Natural killer cell treated with Interleukin-12 subunit alpha and Interleukin-12 subunit beta and Interleukin-15 and Interleukin-18, amount 100 ng/mL, for 72 hours (primary cell): ENCODE measurements at regions not wholly inside any gene's neighbourhood (a gene's known extent, or its start where the extent isn't known, plus 50 kb on each side); places are given as distances from the start of the nearest gene placed in this dataset.

Experiments
- ATAC-seq, 2 donors: fragments of 150-1000 bp; cut with Tn5 transposase in 1 of 2; sonication (Bioruptor Pico), chemical (Tn5 transposase) in 1 of 2; 2 replicates each; pipeline ENCODE4 v1.10.0; 2021
- DNase-seq: peaks from one replicate; pipeline ENCODE4 v3.0.0; 2022; ENCODE audit warnings: low spot score
- H3K27ac Mint-ChIP-seq, 2 donors: 1 replicate in 1 of 2; 2 replicates in 1 of 2; pipeline ENCODE4 v1.8.0; 2022; ENCODE audit warnings: mixed read lengths in 2 of 2, mild to moderate bottlenecking in 1 of 2, moderate library complexity in 1 of 2
- H3K27me3 Mint-ChIP-seq, 2 donors: 1 replicate in 1 of 2; 2 replicates in 1 of 2; pipeline ENCODE4 v1.8.0; 2022; ENCODE audit warnings: mixed read lengths in 2 of 2
- H3K36me3 Mint-ChIP-seq: one replicate; pipeline ENCODE4 v1.8.0; 2022; ENCODE audit warnings: mixed read lengths
- H3K4me1 Mint-ChIP-seq, 2 donors: 1 replicate in 1 of 2; 2 replicates in 1 of 2; pipeline ENCODE4 v1.8.0; 2022; ENCODE audit warnings: low read depth in 2 of 2, mixed read lengths in 2 of 2, mild to moderate bottlenecking in 1 of 2
- H3K4me3 Mint-ChIP-seq: one replicate; pipeline ENCODE4 v1.8.0; 2022; ENCODE audit warnings: mixed read lengths
- H3K9me3 Mint-ChIP-seq: 2 replicates; pipeline ENCODE4 v1.8.0; 2022; ENCODE audit warnings: mixed read lengths

DNA sequence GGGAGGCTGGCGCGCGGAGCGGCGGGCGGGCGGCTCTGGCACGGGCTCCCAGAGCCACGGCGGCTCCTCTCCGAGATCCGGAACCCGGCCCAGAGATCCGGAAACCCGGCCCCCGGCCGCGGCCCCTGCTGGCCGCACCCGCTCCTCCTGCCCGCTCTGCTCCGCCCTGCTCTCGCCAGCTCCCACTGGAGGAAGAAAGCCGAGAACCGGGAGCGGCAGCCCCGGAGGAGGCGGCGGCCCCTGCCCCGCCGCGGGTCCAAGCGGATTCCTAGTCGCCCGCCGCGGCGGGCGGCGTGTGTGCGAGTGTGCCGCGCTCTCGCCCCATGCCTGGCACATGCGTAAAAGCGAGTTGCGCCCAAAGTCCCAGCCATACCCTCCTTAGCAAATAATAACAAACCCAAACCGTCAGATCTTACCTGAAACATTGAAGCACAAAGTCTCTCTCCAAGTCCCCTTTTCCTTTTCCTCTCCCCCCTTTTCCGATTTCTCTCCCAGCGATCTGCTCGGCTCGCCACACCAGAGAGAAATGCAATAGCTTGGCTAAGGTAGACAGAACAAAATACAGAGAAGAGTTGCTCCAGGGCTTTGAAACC is 108.7 kb upstream of the KCTD1 start:
- Mint-ChIP-seq H3K27ac (no peak overlapping the region), H3K4me3 (peak overlapping the region; percentile 79), H3K36me3 (peaks cover 7% of the 10 kb centered on the region), H3K4me1 (peaks cover 5 to 11% of the 10 kb centered on the region in 2 donors), H3K27me3 (peaks cover 54 to 59% of the 10 kb centered on the region in 2 donors), H3K9me3 (peaks cover 2% of the 10 kb centered on the region)
- no peak for DNase-seq
- peak; percentile 51 to 62 for ATAC-seq

DNA sequence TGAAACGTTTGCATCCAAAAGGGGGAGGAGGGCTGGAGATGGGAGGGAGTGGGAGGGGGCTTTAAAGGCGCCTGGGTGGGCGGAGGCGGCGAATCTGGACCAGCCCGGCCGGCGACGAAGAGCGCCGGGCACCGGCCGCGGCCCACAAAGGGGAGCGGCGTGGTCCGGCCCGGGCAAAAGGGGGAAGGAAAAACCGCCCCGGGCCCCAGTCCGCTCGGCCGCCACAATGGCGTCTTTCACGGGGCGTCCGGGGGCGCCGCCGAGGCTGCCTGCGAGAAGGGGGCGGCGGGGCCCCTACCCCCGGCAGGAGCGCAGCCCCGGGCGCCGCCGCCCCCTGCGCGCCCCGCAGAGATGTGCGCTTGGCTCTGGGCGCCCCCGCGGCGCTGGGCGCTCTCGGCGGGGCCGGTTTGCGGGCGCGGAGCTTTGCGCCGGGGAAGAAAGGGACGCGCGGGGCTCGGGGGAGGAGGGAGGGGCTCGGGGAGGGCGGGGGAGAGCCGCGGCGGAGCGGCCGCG is 108.1 kb upstream of the KCTD1 start:
- H3K27me3 Mint-ChIP-seq: peaks cover 52 to 63% of the 10 kb centered on the region in 2 donors
- peaks cover 5 to 11% of the 10 kb centered on the region in 2 donors for H3K4me1 Mint-ChIP-seq
- no peak overlapping the region for H3K4me3 Mint-ChIP-seq
- H3K27ac Mint-ChIP-seq: no peak overlapping the region
- peaks cover 2% of the 10 kb centered on the region for H3K9me3 Mint-ChIP-seq
- ATAC-seq: peak in 1 of 2 donors; percentile 20
- peaks cover 7% of the 10 kb centered on the region for H3K36me3 Mint-ChIP-seq
- no peak for DNase-seq

GRCh38 chr18:26655525-26656430 is 107.4 kb upstream of the KCTD1 start:
- Mint-ChIP-seq H3K27ac (no peak overlapping the region), H3K9me3 (peaks cover 2% of the 10 kb centered on the region), H3K4me1 (peaks cover 5 to 11% of the 10 kb centered on the region in 2 donors), H3K36me3 (peaks cover 7% of the 10 kb centered on the region), H3K27me3 (peaks cover 57 to 70% of the 10 kb centered on the region in 2 donors), H3K4me3 (peak overlapping the region; percentile 3)
- no peak for DNase-seq
- no peak for ATAC-seq

DNA sequence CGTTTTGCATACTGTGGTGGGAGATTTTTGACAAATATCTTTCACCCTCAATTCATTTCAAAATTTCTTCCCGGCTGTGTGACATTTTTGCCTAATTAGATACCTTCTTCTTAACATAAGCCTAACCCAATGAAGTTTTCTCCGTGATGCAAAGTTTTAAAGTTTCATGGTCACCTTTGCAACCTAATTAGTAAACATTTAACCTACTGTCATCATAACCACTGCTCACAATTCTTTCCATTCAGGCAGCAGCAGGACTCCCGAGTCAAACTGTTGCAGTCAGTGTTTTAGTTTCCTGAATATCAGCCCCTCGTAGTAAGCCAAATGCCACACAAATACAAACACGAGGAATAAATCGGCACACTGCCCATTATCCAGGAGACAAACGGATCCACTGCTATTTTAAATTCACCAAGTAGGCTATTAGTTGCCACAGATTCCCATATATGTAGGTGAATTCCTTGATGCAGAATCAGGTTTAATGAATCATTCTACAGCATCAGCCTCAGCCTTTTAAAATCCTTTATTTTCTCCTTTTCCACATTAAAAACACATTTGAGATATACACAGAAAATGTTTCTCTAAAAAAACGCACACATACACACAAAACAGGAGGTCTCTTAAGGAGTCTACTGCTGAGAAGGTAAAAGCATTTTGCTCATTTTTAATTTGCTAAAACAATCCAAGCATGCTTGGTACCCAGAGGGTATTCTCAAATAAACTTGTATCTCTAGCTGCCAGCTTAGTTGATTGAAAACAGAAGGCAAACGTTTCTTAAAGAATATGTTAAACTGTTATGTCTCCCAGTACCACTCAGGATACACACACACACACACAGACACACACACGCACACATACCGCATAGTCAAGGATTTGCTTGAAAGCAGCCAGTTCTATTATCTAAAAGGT is 106.5 kb upstream of the KCTD1 start:
- Mint-ChIP-seq H3K27ac (no peak overlapping the region), H3K4me1 (peaks cover 5 to 11% of the 10 kb centered on the region in 2 donors), H3K27me3 (peaks cover 65 to 78% of the 10 kb centered on the region in 2 donors), H3K36me3 (peaks cover 7% of the 10 kb centered on the region), H3K9me3 (peaks cover 2% of the 10 kb centered on the region), H3K4me3 (no peak overlapping the region)
- DNase-seq (no peak), ATAC-seq (no peak)

- DNase-seq: no peak
- peaks cover 5 to 11% of the 10 kb centered on the region in 2 donors for H3K4me1 Mint-ChIP-seq
- H3K27ac Mint-ChIP-seq: no peak overlapping the region
- no peak for ATAC-seq
- H3K4me3 Mint-ChIP-seq: no peak overlapping the region
- peaks cover 63 to 75% of the 10 kb centered on the region in 2 donors for H3K27me3 Mint-ChIP-seq
- peaks cover 7% of the 10 kb centered on the region for H3K36me3 Mint-ChIP-seq
- peaks cover under 1% of the 10 kb centered on the region for H3K9me3 Mint-ChIP-seq
These were observed 105.7 kb upstream of the KCTD1 start for GRCh38 chr18:26653943-26654615.

DNA sequence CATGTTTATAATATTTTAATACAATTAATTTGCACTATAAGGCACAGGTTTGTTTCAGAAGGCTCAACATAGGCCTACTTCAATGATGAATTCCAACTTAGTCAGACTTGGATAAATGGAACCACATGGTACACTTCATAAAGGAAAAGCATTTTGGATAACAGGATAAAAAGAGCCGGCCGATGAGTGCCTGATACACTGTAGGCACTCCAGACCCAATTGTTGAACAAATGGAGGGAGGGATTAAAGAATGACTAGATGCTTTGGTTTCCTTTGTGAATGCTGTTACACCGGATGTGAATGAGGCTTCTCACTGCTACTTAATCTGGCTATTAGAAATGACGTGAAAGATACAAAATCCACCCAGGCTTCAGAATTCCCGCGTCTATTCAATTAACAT is 104.1 kb upstream of the KCTD1 start:
- ATAC-seq: no peak
- H3K27me3 Mint-ChIP-seq: peaks cover 48 to 60% of the 10 kb centered on the region in 2 donors
- H3K9me3 Mint-ChIP-seq: no peaks in the 10 kb centered on the region
- DNase-seq: no peak
- H3K4me3 Mint-ChIP-seq: no peak overlapping the region
- H3K36me3 Mint-ChIP-seq: peaks cover 4% of the 10 kb centered on the region
- peaks cover 4% of the 10 kb centered on the region in 2 donors for H3K4me1 Mint-ChIP-seq
- H3K27ac Mint-ChIP-seq: no peak overlapping the region

GRCh38 chr18:26650310-26651268 is 102.2 kb upstream of the KCTD1 start:
- H3K27me3 Mint-ChIP-seq: peaks cover 44 to 63% of the 10 kb centered on the region in 2 donors
- H3K4me1 Mint-ChIP-seq: no peaks in the 10 kb centered on the region
- H3K27ac Mint-ChIP-seq: no peak overlapping the region
- DNase-seq (no peak), ATAC-seq (no peak)
- no peaks in the 10 kb centered on the region for H3K9me3 Mint-ChIP-seq
- H3K36me3 Mint-ChIP-seq: no peaks in the 10 kb centered on the region
- H3K4me3 Mint-ChIP-seq: no peak overlapping the region

GRCh38 chr18:26649193-26649543 is 100.8 kb upstream of the KCTD1 start:
- Mint-ChIP-seq H3K9me3 (peaks cover under 1% of the 10 kb centered on the region), H3K36me3 (no peaks in the 10 kb centered on the region), H3K4me1 (no peaks in the 10 kb centered on the region), H3K4me3 (no peak overlapping the region), H3K27ac (no peak overlapping the region), H3K27me3 (peaks cover 31 to 52% of the 10 kb centered on the region in 2 donors)
- ATAC-seq: no peak
- no peak for DNase-seq

GRCh38 chr18:26648509-26649192 is 100.3 kb upstream of the KCTD1 start:
- DNase-seq (no peak), ATAC-seq (peak in 1 of 2 donors; percentile 24)
- no peaks in the 10 kb centered on the region for H3K4me1 Mint-ChIP-seq
- no peak overlapping the region for H3K27ac Mint-ChIP-seq
- H3K27me3 Mint-ChIP-seq: peaks cover 31 to 52% of the 10 kb centered on the region in 2 donors
- H3K4me3 Mint-ChIP-seq: no peak overlapping the region
- peaks cover 3% of the 10 kb centered on the region for H3K9me3 Mint-ChIP-seq
- no peaks in the 10 kb centered on the region for H3K36me3 Mint-ChIP-seq

GRCh38 chr18:26646901-26647300 is 98.5 kb upstream of the KCTD1 start:
- Mint-ChIP-seq H3K4me1 (no peaks in the 10 kb centered on the region), H3K4me3 (no peak overlapping the region), H3K27me3 (peaks cover 28 to 53% of the 10 kb centered on the region in 2 donors), H3K9me3 (peaks cover 3% of the 10 kb centered on the region), H3K36me3 (no peaks in the 10 kb centered on the region), H3K27ac (no peak overlapping the region)
- DNase-seq: no peak
- ATAC-seq: no peak

- peaks cover 14 to 32% of the 10 kb centered on the region in 2 donors for H3K27me3 Mint-ChIP-seq
- DNase-seq (no peak), ATAC-seq (no peak)
- H3K36me3 Mint-ChIP-seq: no peaks in the 10 kb centered on the region
- H3K27ac Mint-ChIP-seq: no peak overlapping the region
- H3K9me3 Mint-ChIP-seq: peaks cover 3% of the 10 kb centered on the region
- H3K4me1 Mint-ChIP-seq: no peaks in the 10 kb centered on the region
- H3K4me3 Mint-ChIP-seq: no peak overlapping the region
These were observed 94.3 kb upstream of the KCTD1 start for GRCh38 chr18:26642440-26643348.
